ENCODE measurements at regions not wholly inside any gene's neighbourhood (a gene's known extent, or its start where the extent isn't known, plus 50 kb on each side); places are given as distances from the start of the nearest gene placed in this dataset.

DNA sequence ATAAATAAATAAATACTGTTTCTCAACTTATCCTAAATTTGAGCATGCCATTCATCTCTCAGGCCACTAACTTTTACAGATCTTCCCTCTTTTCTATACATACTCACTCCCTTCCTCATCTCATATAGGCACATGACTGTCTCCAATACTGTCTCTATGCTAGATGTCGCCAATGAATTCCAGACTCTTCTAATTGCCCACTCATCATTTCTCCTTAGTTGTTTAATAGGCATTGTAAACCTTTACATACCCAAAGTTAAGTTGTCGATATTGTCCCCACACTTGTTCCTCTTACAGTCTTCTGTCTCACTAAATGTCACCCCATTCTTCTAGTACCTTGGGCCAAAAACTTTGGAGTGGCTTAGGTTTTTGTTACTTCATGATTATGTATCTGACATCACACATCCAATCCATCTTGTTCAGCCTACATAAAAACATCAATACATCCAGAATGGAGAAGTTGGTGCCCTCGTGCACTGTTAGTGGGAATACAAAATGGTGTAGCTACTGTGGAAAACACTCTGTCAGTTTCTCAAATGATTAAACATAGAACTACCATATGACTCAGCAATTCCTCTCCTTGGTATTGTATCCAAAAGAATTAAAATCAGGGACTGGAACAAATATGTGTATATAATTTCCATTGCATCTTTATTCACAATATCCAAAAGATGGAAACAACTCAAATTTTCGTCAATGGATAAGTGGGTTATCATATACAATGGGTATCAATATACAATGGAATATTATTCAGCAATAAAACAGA lies 935.1 kb downstream of the SLC4A3 start:
- ChIA-PET CTCF (no interaction called here), POLR2A (interaction anchor here (0.7 kb wide), 1 partner anchor 39 kb away, joined by 3 read pairs; no protein-coding TSS in a partner anchor)
- Mint-ChIP-seq H3K27me3 (ENCODE audit: insufficient read depth, unreplicated experiment) (no peaks in the 10 kb centered on the region), H3K27ac (ENCODE audit: low read depth, unreplicated experiment) (no peak overlapping the region), H3K4me1 (ENCODE audit: insufficient read depth, unreplicated experiment) (no peaks in the 10 kb centered on the region), H3K9me3 (ENCODE audit: unreplicated experiment) (no peaks in the 10 kb centered on the region), H3K36me3 (ENCODE audit: insufficient read depth, unreplicated experiment) (no peaks in the 10 kb centered on the region), H3K4me3 (ENCODE audit: unreplicated experiment) (no peak overlapping the region)
- no TSS peak for BruUV-seq (replicated peaks)
- DNase-seq (ENCODE audit: unreplicated experiment): no peak
- TF ChIP-seq, protein P1, sequence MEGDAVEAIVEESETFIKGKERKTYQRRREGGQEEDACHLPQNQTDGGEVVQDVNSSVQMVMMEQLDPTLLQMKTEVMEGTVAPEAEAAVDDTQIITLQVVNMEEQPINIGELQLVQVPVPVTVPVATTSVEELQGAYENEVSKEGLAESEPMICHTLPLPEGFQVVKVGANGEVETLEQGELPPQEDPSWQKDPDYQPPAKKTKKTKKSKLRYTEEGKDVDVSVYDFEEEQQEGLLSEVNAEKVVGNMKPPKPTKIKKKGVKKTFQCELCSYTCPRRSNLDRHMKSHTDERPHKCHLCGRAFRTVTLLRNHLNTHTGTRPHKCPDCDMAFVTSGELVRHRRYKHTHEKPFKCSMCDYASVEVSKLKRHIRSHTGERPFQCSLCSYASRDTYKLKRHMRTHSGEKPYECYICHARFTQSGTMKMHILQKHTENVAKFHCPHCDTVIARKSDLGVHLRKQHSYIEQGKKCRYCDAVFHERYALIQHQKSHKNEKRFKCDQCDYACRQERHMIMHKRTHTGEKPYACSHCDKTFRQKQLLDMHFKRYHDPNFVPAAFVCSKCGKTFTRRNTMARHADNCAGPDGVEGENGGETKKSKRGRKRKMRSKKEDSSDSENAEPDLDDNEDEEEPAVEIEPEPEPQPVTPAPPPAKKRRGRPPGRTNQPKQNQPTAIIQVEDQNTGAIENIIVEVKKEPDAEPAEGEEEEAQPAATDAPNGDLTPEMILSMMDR (IDR thresholded peaks at IDR 0.05; ENCODE audit: unreplicated experiment): no peak
- intact Hi-C loops (cut with micrococcal nuclease): no loop called here

DNA sequence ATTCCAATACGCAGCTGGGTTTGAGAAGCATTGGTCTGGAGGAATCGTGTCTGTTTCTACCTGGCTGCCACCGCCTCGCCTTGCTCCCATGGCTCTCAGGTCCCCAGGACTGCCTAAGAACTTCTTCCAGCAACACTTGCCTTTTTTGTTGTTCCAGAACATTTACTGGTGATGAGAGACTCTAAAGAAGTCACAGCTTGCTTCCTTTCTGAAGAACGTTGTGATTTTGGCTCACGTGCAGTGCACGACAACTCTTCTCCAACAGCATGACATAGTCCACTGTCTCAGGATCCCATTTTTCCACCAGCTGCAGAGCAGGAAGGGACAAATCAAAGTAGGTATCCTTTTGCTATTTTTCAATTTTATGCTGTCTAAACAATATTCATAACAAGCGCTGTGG lies 940.9 kb downstream of the SLC4A3 start:
- Mint-ChIP-seq H3K4me1 (ENCODE audit: insufficient read depth, unreplicated experiment) (peaks cover 5% of the 10 kb centered on the region), H3K4me3 (ENCODE audit: unreplicated experiment) (no peak overlapping the region), H3K36me3 (ENCODE audit: insufficient read depth, unreplicated experiment) (no peaks in the 10 kb centered on the region), H3K27me3 (ENCODE audit: insufficient read depth, unreplicated experiment) (no peaks in the 10 kb centered on the region), H3K9me3 (ENCODE audit: unreplicated experiment) (no peaks in the 10 kb centered on the region), H3K27ac (ENCODE audit: low read depth, unreplicated experiment) (no peak overlapping the region)
- POLR2A ChIA-PET: no interaction called here
- TF ChIP-seq, protein P1 (IDR thresholded peaks at IDR 0.05; ENCODE audit: unreplicated experiment): no peak
- intact Hi-C loops (cut with micrococcal nuclease): no loop called here
- CTCF ChIA-PET: no interaction called here
- BruUV-seq (replicated peaks): no TSS peak
- DNase-seq (ENCODE audit: unreplicated experiment): no peak

DNA sequence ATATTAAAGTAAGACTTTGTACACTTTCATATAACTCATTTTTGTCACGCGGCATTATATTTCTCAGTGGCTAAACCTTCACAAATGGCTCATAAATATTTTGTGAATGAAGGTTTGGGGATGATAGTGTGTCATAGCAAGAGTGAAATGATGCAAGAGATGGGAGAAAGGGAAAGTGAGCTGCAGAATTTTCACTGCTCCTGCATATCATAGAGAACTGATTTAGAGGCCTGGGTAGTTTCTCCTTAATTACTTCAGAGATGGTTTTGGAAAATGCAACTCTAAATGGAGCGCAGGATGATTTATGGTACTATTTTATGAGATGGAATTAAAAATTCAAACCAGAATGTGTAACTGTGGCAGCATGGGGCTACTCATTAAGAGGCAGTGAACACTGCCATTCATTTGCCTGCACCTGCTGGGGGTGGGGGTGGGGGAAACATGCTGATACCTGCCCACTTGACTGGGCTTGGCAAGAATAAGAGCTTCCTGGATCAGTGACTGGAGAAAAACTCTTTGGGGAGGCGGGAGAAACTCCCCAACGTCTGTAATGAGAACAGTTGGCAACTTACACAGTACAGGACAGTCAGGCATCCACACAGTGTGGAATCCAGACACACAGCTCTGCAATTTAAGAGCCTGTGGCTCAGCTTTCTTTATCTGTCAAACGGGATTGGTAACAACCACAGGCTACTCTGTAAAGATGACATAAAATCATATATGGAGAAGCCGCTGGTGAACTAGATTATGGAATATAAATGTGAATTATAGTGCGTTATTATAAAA lies 941.9 kb downstream of the SLC4A3 start:
- Mint-ChIP-seq H3K4me3 (ENCODE audit: unreplicated experiment) (no peak overlapping the region), H3K9me3 (ENCODE audit: unreplicated experiment) (no peaks in the 10 kb centered on the region), H3K27me3 (ENCODE audit: insufficient read depth, unreplicated experiment) (no peaks in the 10 kb centered on the region), H3K36me3 (ENCODE audit: insufficient read depth, unreplicated experiment) (no peaks in the 10 kb centered on the region), H3K4me1 (ENCODE audit: insufficient read depth, unreplicated experiment) (peaks cover 5% of the 10 kb centered on the region), H3K27ac (ENCODE audit: low read depth, unreplicated experiment) (no peak overlapping the region)
- TF ChIP-seq, protein P1 (IDR thresholded peaks at IDR 0.05; ENCODE audit: unreplicated experiment): no peak
- intact Hi-C loops (cut with micrococcal nuclease): no loop called here
- DNase-seq (ENCODE audit: unreplicated experiment): peak; percentile 35
- no TSS peak for BruUV-seq (replicated peaks)
- ChIA-PET POLR2A (no interaction called here), CTCF (interaction anchor here (0.6 kb wide), 1 partner anchor 442 kb away, joined by 3 read pairs; no protein-coding TSS in a partner anchor)

DNA sequence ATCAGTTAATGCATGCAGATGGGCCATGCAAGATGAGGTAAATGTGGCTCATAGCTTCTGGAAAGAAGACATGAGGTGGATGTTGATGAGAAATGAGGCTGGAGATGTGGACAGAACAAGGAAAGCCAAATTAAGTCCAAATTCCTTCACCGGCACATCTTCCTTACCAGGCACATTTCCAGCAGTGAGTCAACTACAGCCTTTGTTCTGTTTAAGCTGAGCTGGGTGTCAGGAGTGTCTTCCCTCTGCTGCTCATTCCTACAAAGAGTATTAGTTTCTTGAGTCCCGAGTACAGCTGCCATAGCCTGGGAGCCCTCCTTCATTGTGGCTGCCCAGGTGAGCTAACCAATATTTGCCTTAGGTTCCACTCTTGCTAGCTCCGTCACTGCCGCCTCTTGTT lies 945.0 kb downstream of the SLC4A3 start:
- no TSS peak for BruUV-seq (replicated peaks)
- ChIA-PET CTCF (interaction anchor here (0.6 to 0.9 kb wide), 2 partner anchors 21 to 42 kb away, joined by 3 read pairs; no protein-coding TSS in a partner anchor), POLR2A (no interaction called here)
- intact Hi-C loops (cut with micrococcal nuclease): no loop called here
- Mint-ChIP-seq H3K4me3 (ENCODE audit: unreplicated experiment) (no peak overlapping the region), H3K36me3 (ENCODE audit: insufficient read depth, unreplicated experiment) (no peaks in the 10 kb centered on the region), H3K9me3 (ENCODE audit: unreplicated experiment) (no peaks in the 10 kb centered on the region), H3K4me1 (ENCODE audit: insufficient read depth, unreplicated experiment) (peaks cover 5% of the 10 kb centered on the region), H3K27ac (ENCODE audit: low read depth, unreplicated experiment) (no peak overlapping the region), H3K27me3 (ENCODE audit: insufficient read depth, unreplicated experiment) (no peaks in the 10 kb centered on the region)
- TF ChIP-seq, protein P1 (IDR thresholded peaks at IDR 0.05; ENCODE audit: unreplicated experiment): no peak
- DNase-seq (ENCODE audit: unreplicated experiment): peak; percentile 17
